ENCODE measurements at regions not wholly inside any gene's neighbourhood (a gene's known extent, or its start where the extent isn't known, plus 50 kb on each side); places are given as distances from the start of the nearest gene placed in this dataset.

DNA sequence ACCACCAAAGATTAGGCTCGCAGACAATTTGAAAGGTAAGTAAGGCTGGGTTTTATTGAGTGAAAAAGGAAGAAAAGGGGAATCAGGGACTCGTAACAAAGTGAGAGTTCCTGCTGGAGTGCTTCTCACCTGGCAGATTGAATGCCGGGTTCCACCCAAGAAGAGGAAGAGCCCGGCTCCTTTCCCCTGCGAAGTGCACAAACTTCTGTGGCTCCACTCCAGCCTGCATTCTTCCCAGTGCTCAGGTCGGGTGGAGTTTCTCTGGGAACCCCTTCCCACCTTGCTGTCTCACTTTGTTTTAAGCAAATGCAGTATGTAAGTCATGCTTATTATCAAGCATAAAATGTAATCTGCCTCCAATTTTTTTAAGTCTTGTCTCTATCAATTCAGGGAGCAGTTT, 87.1 kb upstream of the TMEM106B start:
- Mint-ChIP-seq H3K27me3 (ENCODE audit: insufficient read depth, low read depth, poor library complexity) (peaks cover 2% of the 10 kb centered on the region), H3K4me1 (peaks cover 12% of the 10 kb centered on the region), H3K9me3 (no peaks in the 10 kb centered on the region; the same call in 2 of the 3 replicates), H3K27ac (no peak overlapping the region), H3K36me3 (ENCODE audit: low read depth) (no peaks in the 10 kb centered on the region), H3K4me3 (no peak overlapping the region)
- H3K9me2 ChIP-seq (ENCODE audit: insufficient read depth): no peaks in the 10 kb centered on the region
- H3K4me2 ChIP-seq: no peak overlapping the region
- H4K20me1 ChIP-seq (replicated peaks; ENCODE audit: insufficient read depth): no peaks in the 10 kb centered on the region
- H2AFZ ChIP-seq: peak overlapping the region; percentile 49; the same call in 1 of the 2 replicates
- H3K27me3 ChIP-seq (ENCODE audit: insufficient read depth): no peaks in the 10 kb centered on the region
- H3K79me2 ChIP-seq (replicated peaks; ENCODE audit: insufficient read depth): no peaks in the 10 kb centered on the region
- peaks cover 6% of the 10 kb centered on the region; the same call in 1 of the 2 replicates for H3K4me1 ChIP-seq (ENCODE audit: insufficient read depth)
- no peak overlapping the region for H3K27ac ChIP-seq (ENCODE audit: low read depth)
- ATAC-seq: peak; percentile 44; the same call in 2 of the 3 replicates
- no peak overlapping the region for H3K4me3 ChIP-seq
- H3F3A ChIP-seq (replicated peaks; ENCODE audit: low read depth): no peaks in the 10 kb centered on the region
- no peak for TF ChIP-seq EZH2phosphoT487 (IDR thresholded peaks at IDR 0.05; ENCODE audit: unreplicated experiment)
- no peak for TF ChIP-seq NANOG (IDR thresholded peaks at IDR 0.05; ENCODE audit: borderline replicate concordance)
- TF ChIP-seq ZNF331 (CRISPR knock-in tag; IDR thresholded peaks at IDR 0.05; ENCODE audit: low read depth): no peak
- peak; percentile 18 for DNase-seq (ENCODE audit: low spot score)
- H3K36me3 ChIP-seq (ENCODE audit: insufficient read depth): no peaks in the 10 kb centered on the region; the same call in 1 of the 2 replicates

DNA sequence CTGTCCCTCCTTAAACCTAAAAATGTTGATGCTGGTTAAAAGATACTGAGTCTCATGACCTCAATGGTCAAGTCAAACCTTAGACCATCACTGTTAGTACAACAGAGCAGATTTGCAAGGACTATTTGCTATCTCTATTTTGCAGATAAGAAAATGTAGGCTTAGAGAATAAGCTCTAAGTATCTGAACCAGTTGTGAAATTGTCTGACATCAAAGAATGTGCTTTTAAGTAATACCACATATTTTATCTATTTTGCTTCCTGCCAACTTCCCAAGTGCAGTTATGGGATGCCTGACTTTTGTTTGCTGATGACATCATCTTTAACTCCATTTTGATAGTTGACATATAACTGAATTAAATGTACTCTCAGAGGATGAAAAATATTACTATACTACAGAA, 83.6 kb upstream of the TMEM106B start:
- no peaks in the 10 kb centered on the region for H3K9me3 Mint-ChIP-seq
- Histone ChIP-seq H3K27ac (ENCODE audit: low read depth) (no peak overlapping the region), H3K4me1 (ENCODE audit: insufficient read depth) (no peaks in the 10 kb centered on the region), H2AFZ (no peak overlapping the region), H3K36me3 (ENCODE audit: insufficient read depth) (no peaks in the 10 kb centered on the region; the same call in 1 of the 2 replicates), H3K27me3 (ENCODE audit: insufficient read depth) (no peaks in the 10 kb centered on the region), H3K79me2 (replicated peaks; ENCODE audit: insufficient read depth) (no peaks in the 10 kb centered on the region), H4K20me1 (replicated peaks; ENCODE audit: insufficient read depth) (no peaks in the 10 kb centered on the region), H3K4me3 (no peak overlapping the region), H3F3A (replicated peaks; ENCODE audit: low read depth) (no peaks in the 10 kb centered on the region), H3K9me2 (ENCODE audit: insufficient read depth) (no peaks in the 10 kb centered on the region), H3K4me2 (no peak overlapping the region)
- H3K4me3 Mint-ChIP-seq: no peak overlapping the region
- H3K27me3 Mint-ChIP-seq (ENCODE audit: insufficient read depth, low read depth, poor library complexity): no peaks in the 10 kb centered on the region
- ATAC-seq: no peak
- DNase-seq (ENCODE audit: low spot score): no peak
- no peaks in the 10 kb centered on the region for H3K36me3 Mint-ChIP-seq (ENCODE audit: low read depth)
- no peak overlapping the region for H3K27ac Mint-ChIP-seq
- H3K4me1 Mint-ChIP-seq: peaks cover 3% of the 10 kb centered on the region; the same call in 1 of the 3 replicates
- TF ChIP-seq POLR2AphosphoS5 (IDR thresholded peaks at IDR 0.05; ENCODE audit: low read depth) (no peak), ZNF331 (CRISPR knock-in tag; IDR thresholded peaks at IDR 0.05; ENCODE audit: low read depth) (no peak), CREB1 (CRISPR knock-in tag; IDR thresholded peaks at IDR 0.05; ENCODE audit: low read depth) (no peak), STAT1 (IDR thresholded peaks at IDR 0.05; ENCODE audit: unreplicated experiment) (no peak), NANOG (IDR thresholded peaks at IDR 0.05; ENCODE audit: borderline replicate concordance) (no peak), ZNF114 (CRISPR knock-in tag; IDR thresholded peaks at IDR 0.05) (no peak), JUNB (IDR thresholded peaks at IDR 0.05; ENCODE audit: unreplicated experiment) (no peak), EZH2phosphoT487 (IDR thresholded peaks at IDR 0.05; ENCODE audit: unreplicated experiment) (no peak)
- TF ChIP-seq, protein P1, sequence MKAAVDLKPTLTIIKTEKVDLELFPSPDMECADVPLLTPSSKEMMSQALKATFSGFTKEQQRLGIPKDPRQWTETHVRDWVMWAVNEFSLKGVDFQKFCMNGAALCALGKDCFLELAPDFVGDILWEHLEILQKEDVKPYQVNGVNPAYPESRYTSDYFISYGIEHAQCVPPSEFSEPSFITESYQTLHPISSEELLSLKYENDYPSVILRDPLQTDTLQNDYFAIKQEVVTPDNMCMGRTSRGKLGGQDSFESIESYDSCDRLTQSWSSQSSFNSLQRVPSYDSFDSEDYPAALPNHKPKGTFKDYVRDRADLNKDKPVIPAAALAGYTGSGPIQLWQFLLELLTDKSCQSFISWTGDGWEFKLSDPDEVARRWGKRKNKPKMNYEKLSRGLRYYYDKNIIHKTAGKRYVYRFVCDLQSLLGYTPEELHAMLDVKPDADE (IDR thresholded peaks at IDR 0.05): no peak
- TF ChIP-seq, protein P2, sequence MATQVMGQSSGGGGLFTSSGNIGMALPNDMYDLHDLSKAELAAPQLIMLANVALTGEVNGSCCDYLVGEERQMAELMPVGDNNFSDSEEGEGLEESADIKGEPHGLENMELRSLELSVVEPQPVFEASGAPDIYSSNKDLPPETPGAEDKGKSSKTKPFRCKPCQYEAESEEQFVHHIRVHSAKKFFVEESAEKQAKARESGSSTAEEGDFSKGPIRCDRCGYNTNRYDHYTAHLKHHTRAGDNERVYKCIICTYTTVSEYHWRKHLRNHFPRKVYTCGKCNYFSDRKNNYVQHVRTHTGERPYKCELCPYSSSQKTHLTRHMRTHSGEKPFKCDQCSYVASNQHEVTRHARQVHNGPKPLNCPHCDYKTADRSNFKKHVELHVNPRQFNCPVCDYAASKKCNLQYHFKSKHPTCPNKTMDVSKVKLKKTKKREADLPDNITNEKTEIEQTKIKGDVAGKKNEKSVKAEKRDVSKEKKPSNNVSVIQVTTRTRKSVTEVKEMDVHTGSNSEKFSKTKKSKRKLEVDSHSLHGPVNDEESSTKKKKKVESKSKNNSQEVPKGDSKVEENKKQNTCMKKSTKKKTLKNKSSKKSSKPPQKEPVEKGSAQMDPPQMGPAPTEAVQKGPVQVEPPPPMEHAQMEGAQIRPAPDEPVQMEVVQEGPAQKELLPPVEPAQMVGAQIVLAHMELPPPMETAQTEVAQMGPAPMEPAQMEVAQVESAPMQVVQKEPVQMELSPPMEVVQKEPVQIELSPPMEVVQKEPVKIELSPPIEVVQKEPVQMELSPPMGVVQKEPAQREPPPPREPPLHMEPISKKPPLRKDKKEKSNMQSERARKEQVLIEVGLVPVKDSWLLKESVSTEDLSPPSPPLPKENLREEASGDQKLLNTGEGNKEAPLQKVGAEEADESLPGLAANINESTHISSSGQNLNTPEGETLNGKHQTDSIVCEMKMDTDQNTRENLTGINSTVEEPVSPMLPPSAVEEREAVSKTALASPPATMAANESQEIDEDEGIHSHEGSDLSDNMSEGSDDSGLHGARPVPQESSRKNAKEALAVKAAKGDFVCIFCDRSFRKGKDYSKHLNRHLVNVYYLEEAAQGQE (IDR thresholded peaks at IDR 0.05; ENCODE audit: unreplicated experiment): no peak
- TF ChIP-seq, protein P3, sequence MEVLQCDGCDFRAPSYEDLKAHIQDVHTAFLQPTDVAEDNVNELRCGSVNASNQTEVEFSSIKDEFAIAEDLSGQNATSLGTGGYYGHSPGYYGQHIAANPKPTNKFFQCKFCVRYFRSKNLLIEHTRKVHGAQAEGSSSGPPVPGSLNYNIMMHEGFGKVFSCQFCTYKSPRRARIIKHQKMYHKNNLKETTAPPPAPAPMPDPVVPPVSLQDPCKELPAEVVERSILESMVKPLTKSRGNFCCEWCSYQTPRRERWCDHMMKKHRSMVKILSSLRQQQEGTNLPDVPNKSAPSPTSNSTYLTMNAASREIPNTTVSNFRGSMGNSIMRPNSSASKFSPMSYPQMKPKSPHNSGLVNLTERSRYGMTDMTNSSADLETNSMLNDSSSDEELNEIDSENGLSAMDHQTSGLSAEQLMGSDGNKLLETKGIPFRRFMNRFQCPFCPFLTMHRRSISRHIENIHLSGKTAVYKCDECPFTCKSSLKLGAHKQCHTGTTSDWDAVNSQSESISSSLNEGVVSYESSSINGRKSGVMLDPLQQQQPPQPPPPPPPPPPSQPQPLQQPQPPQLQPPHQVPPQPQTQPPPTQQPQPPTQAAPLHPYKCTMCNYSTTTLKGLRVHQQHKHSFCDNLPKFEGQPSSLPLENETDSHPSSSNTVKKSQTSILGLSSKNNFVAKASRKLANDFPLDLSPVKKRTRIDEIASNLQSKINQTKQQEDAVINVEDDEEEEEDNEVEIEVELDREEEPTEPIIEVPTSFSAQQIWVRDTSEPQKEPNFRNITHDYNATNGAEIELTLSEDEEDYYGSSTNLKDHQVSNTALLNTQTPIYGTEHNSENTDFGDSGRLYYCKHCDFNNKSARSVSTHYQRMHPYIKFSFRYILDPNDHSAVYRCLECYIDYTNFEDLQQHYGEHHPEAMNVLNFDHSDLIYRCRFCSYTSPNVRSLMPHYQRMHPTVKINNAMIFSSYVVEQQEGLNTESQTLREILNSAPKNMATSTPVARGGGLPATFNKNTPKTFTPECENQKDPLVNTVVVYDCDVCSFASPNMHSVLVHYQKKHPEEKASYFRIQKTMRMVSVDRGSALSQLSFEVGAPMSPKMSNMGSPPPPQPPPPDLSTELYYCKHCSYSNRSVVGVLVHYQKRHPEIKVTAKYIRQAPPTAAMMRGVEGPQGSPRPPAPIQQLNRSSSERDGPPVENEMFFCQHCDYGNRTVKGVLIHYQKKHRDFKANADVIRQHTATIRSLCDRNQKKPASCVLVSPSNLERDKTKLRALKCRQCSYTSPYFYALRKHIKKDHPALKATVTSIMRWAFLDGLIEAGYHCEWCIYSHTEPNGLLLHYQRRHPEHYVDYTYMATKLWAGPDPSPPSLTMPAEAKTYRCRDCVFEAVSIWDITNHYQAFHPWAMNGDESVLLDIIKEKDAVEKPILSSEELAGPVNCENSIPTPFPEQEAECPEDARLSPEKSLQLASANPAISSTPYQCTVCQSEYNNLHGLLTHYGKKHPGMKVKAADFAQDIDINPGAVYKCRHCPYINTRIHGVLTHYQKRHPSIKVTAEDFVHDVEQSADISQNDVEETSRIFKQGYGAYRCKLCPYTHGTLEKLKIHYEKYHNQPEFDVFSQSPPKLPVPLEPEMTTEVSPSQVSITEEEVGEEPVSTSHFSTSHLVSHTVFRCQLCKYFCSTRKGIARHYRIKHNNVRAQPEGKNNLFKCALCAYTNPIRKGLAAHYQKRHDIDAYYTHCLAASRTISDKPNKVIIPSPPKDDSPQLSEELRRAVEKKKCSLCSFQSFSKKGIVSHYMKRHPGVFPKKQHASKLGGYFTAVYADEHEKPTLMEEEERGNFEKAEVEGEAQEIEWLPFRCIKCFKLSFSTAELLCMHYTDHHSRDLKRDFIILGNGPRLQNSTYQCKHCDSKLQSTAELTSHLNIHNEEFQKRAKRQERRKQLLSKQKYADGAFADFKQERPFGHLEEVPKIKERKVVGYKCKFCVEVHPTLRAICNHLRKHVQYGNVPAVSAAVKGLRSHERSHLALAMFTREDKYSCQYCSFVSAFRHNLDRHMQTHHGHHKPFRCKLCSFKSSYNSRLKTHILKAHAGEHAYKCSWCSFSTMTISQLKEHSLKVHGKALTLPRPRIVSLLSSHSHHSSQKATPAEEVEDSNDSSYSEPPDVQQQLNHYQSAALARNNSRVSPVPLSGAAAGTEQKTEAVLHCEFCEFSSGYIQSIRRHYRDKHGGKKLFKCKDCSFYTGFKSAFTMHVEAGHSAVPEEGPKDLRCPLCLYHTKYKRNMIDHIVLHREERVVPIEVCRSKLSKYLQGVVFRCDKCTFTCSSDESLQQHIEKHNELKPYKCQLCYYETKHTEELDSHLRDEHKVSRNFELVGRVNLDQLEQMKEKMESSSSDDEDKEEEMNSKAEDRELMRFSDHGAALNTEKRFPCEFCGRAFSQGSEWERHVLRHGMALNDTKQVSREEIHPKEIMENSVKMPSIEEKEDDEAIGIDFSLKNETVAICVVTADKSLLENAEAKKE (CRISPR knock-in tag; IDR thresholded peaks at IDR 0.05): no peak
